ENCODE measurements at regions not wholly inside any gene's neighbourhood (a gene's known extent, or its start where the extent isn't known, plus 50 kb on each side); places are given as distances from the start of the nearest gene placed in this dataset.

GRCh38 chr1:34270181-34270580, 93.5 kb downstream of the C1orf94 start:
- H3K4me3 ChIP-seq (replicated peaks in 1 of 3; ENCODE audit: insufficient read depth in 1 of 3, low read depth in 1 of 3, low read length in 3 of 3) = no peak overlapping the region
- no peak overlapping the region for H3K9ac ChIP-seq (replicated peaks; ENCODE audit: extremely low read depth, insufficient read depth, low read length)
- DNase-seq (ENCODE audit: low read depth, low spot score) (no peak), FAIRE-seq (no peak)
- H3K27ac ChIP-seq (ENCODE audit: insufficient read depth, low read depth, low read length) = no peak overlapping the region
- H3K9me1 ChIP-seq (replicated peaks; ENCODE audit: control insufficient read depth, extremely low read depth, insufficient read depth, low read length) = no peaks in the 10 kb centered on the region
- intact Hi-C loops (cut with micrococcal nuclease) = no loop called here
- dilution Hi-C loops (cut with MboI; ENCODE audit: extremely low pct_ligation_motif_present, low sequenced_read_pairs) = no loop called here
- BruUV-seq (replicated peaks) = no TSS peak
- no peaks in the 10 kb centered on the region for H3K36me3 ChIP-seq (ENCODE audit: control insufficient read depth in 2 of 2, extremely low read depth in 1 of 2, insufficient read depth in 2 of 2, low read length in 2 of 2)
- TF ChIP-seq JUN (IDR thresholded peaks at IDR 0.05; ENCODE audit: borderline replicate concordance, insufficient read depth, insufficient read length, low read depth) (no peak), FOS (IDR thresholded peaks at IDR 0.05; ENCODE audit: borderline replicate concordance, insufficient read depth, low read length) (no peak), POLR2AphosphoS5 (IDR thresholded peaks at IDR 0.05; ENCODE audit: insufficient read depth, low read depth, low read length) (no peak), CTCF (IDR thresholded peaks at IDR 0.05; ENCODE audit: extremely low read depth in 1 of 2, insufficient read depth in 1 of 2, low read depth in 1 of 2, low read length in 2 of 2) (no peak)
- H3K9me3 ChIP-seq (replicated peaks; ENCODE audit: control insufficient read depth, insufficient read depth, low read length) = no peaks in the 10 kb centered on the region
- H2AFZ ChIP-seq (ENCODE audit: low read depth, low read length) = no peak overlapping the region
- H3K4me1 ChIP-seq (ENCODE audit: control insufficient read depth, extremely low read depth, insufficient read depth, low read length) = no peaks in the 10 kb centered on the region
- ChIA-PET POLR2A (no interaction called here), CTCF (no interaction called here)
- no peak overlapping the region for H3K4me2 ChIP-seq (ENCODE audit: insufficient read depth, low read length)
- H3K79me2 ChIP-seq (ENCODE audit: control insufficient read depth, insufficient read depth, low read length) = no peaks in the 10 kb centered on the region
- H4K20me1 ChIP-seq (replicated peaks; ENCODE audit: control insufficient read depth, extremely low read depth, insufficient read depth, low read length) = no peaks in the 10 kb centered on the region
- H3K27me3 ChIP-seq (ENCODE audit: control insufficient read depth in 2 of 2, insufficient read depth in 2 of 2, low read length in 2 of 2) = no peaks in the 10 kb centered on the region

- no peak for FAIRE-seq
- CTCF ChIA-PET = no interaction called here
- Histone ChIP-seq H3K27me3 (ENCODE audit: control insufficient read depth in 2 of 2, insufficient read depth in 2 of 2, low read length in 2 of 2) (no peaks in the 10 kb centered on the region), H3K4me3 (replicated peaks in 1 of 3; ENCODE audit: insufficient read depth in 1 of 3, low read depth in 1 of 3, low read length in 3 of 3) (no peak overlapping the region), H3K4me2 (ENCODE audit: insufficient read depth, low read length) (no peak overlapping the region), H3K9me1 (replicated peaks; ENCODE audit: control insufficient read depth, extremely low read depth, insufficient read depth, low read length) (no peaks in the 10 kb centered on the region), H2AFZ (ENCODE audit: low read depth, low read length) (no peak overlapping the region), H3K4me1 (ENCODE audit: control insufficient read depth, extremely low read depth, insufficient read depth, low read length) (no peaks in the 10 kb centered on the region), H3K79me2 (ENCODE audit: control insufficient read depth, insufficient read depth, low read length) (no peaks in the 10 kb centered on the region), H3K27ac (ENCODE audit: insufficient read depth, low read depth, low read length) (no peak overlapping the region), H3K9ac (replicated peaks; ENCODE audit: extremely low read depth, insufficient read depth, low read length) (no peak overlapping the region), H3K36me3 (ENCODE audit: control insufficient read depth in 2 of 2, extremely low read depth in 1 of 2, insufficient read depth in 2 of 2, low read length in 2 of 2) (no peaks in the 10 kb centered on the region), H4K20me1 (replicated peaks; ENCODE audit: control insufficient read depth, extremely low read depth, insufficient read depth, low read length) (no peaks in the 10 kb centered on the region), H3K9me3 (replicated peaks; ENCODE audit: control insufficient read depth, insufficient read depth, low read length) (no peaks in the 10 kb centered on the region)
- intact Hi-C loops (cut with micrococcal nuclease) = no loop called here
- dilution Hi-C loops (cut with MboI; ENCODE audit: extremely low pct_ligation_motif_present, low sequenced_read_pairs) = no loop called here
- POLR2A ChIA-PET = no interaction called here
- BruUV-seq (replicated peaks) = no TSS peak
- TF ChIP-seq GATA2 (IDR thresholded peaks at IDR 0.05; ENCODE audit: insufficient read depth, insufficient read length, low read depth, low read length) (no peak), POLR2AphosphoS5 (IDR thresholded peaks at IDR 0.05; ENCODE audit: insufficient read depth, low read depth, low read length) (no peak), EZH2 (IDR thresholded peaks at IDR 0.05; ENCODE audit: borderline replicate concordance, low read depth, low read length, severe bottlenecking) (no peak), MAX (IDR thresholded peaks at IDR 0.05; ENCODE audit: insufficient read depth, insufficient read length) (no peak), JUN (IDR thresholded peaks at IDR 0.05; ENCODE audit: borderline replicate concordance, insufficient read depth, insufficient read length, low read depth) (no peak), POLR2A (IDR thresholded peaks at IDR 0.05; ENCODE audit: low read depth, low read length) (no peak), CTCF (IDR thresholded peaks at IDR 0.05; ENCODE audit: extremely low read depth in 1 of 2, insufficient read depth in 1 of 2, low read depth in 1 of 2, low read length in 2 of 2) (no peak), MYC (IDR thresholded peaks at IDR 0.05; ENCODE audit: low read depth, low read length) (no peak), FOS (IDR thresholded peaks at IDR 0.05; ENCODE audit: borderline replicate concordance, insufficient read depth, low read length) (no peak)
- no peak for DNase-seq (ENCODE audit: low read depth, low spot score)
Observed at GRCh38 chr1:34272152-34272551, 95.4 kb downstream of the C1orf94 start.

All from endothelial cell of umbilical vein (primary cell).